GM23338 (cell line): ENCODE measurements at regions not wholly inside any gene's neighbourhood (a gene's known extent, or its start where the extent isn't known, plus 50 kb on each side); places are given as distances from the start of the nearest gene placed in this dataset.

Source experiments
- ATAC-seq: fragments of 200-7000 bp; cut with Tn5 transposase; 3 replicates; pipeline ENCODE4 v1.9.1; 2020
- DNase-seq: peaks from one replicate; pipeline ENCODE4 v3.0.0-alpha.2; 2015; ENCODE audit warnings: low spot score
- H2AFZ ChIP-seq: fragments of 200-600 bp; sonication (generic); 2 replicates; pipeline ENCODE4 v1.8.0; 2016; ENCODE audit warnings: antibody characterized with exemption, mild to moderate bottlenecking, moderate library complexity
- H3F3A ChIP-seq: fragments of 200-600 bp; sonication (generic); replicated peaks from 2 replicates; pipeline ENCODE4 v1.8.0; 2017; ENCODE audit warnings: antibody characterized with exemption, mixed run types, low read depth
- H3K27ac ChIP-seq: fragments of 200-600 bp; sonication (generic); 2 replicates; pipeline ENCODE4 v1.6.1; 2016; ENCODE audit warnings: low read depth
- H3K27me3 ChIP-seq: fragments of 200-600 bp; sonication (generic); 2 replicates; pipeline ENCODE4 v1.8.0; 2016; ENCODE audit warnings: mild to moderate bottlenecking, mixed run types, moderate library complexity; ENCODE audit not compliant: insufficient read depth
- H3K36me3 ChIP-seq: fragments of 200-600 bp; sonication (generic); 2 replicates; pipeline ENCODE4 v1.8.0; 2016; ENCODE audit warnings: mild to moderate bottlenecking; ENCODE audit not compliant: insufficient read depth
- H3K4me1 ChIP-seq: fragments of 200-600 bp; sonication (generic); 2 replicates; pipeline ENCODE4 v1.8.0; 2016; ENCODE audit warnings: mild to moderate bottlenecking, moderate library complexity; ENCODE audit not compliant: insufficient read depth
- H3K4me2 ChIP-seq: fragments of 200-600 bp; sonication (generic); 2 replicates; pipeline ENCODE4 v1.7.1; 2017; ENCODE audit warnings: mixed run types
- H3K4me3 ChIP-seq: fragments of 200-600 bp; sonication (generic); 2 replicates; pipeline ENCODE4 v1.6.1; 2016; ENCODE audit warnings: mixed run types
- H3K79me2 ChIP-seq: fragments of 200-600 bp; sonication (generic); replicated peaks from 2 replicates; pipeline ENCODE4 v1.8.0; 2017; ENCODE audit warnings: mild to moderate bottlenecking; ENCODE audit not compliant: insufficient read depth
- H3K9me2 ChIP-seq: fragments of 200-600 bp; sonication (generic); 2 replicates; pipeline ENCODE4 v1.8.0; 2017; ENCODE audit not compliant: insufficient read depth
- H4K20me1 ChIP-seq: fragments of 200-600 bp; sonication (generic); replicated peaks from 2 replicates; pipeline ENCODE4 v1.8.0; 2017; ENCODE audit warnings: mild to moderate bottlenecking; ENCODE audit not compliant: insufficient read depth
- H3K27ac Mint-ChIP-seq: 2 replicates; pipeline ENCODE4 v1.8.0; 2020; ENCODE audit warnings: inconsistent platforms, mild to moderate bottlenecking, moderate library complexity, mixed read lengths
- H3K27me3 Mint-ChIP-seq: 3 replicates; pipeline ENCODE4 v1.8.0; 2022; ENCODE audit warnings: low read depth, mild to moderate bottlenecking, moderate library complexity, mixed read lengths, inconsistent platforms; ENCODE audit not compliant: insufficient read depth, poor library complexity
- H3K36me3 Mint-ChIP-seq: 3 replicates; pipeline ENCODE4 v1.8.0; 2021; ENCODE audit warnings: low read depth, mild to moderate bottlenecking, inconsistent platforms, moderate library complexity, mixed read lengths
- H3K4me1 Mint-ChIP-seq: 3 replicates; pipeline ENCODE4 v1.8.0; 2020; ENCODE audit warnings: mild to moderate bottlenecking, inconsistent platforms, mixed read lengths
- H3K4me3 Mint-ChIP-seq: 3 replicates; pipeline ENCODE4 v1.8.0; 2021; ENCODE audit warnings: moderate library complexity, mild to moderate bottlenecking, inconsistent platforms, mixed read lengths
- H3K9me3 Mint-ChIP-seq: 3 replicates; pipeline ENCODE4 v1.8.0; 2020; ENCODE audit warnings: moderate library complexity, mild to moderate bottlenecking, inconsistent platforms, mixed read lengths
- ETS1 ChIP-seq: IDR thresholded peaks from 2 replicates; pipeline ENCODE4 v1.6.1; 2016; ENCODE audit warnings: antibody characterized with exemption
- EZH2phosphoT487 ChIP-seq: fragments of 200-600 bp; sonication (generic); IDR thresholded peaks from one replicate; pipeline ENCODE4 v1.8.1; 2018; ENCODE audit warnings: antibody characterized with exemption; ENCODE audit not compliant: unreplicated experiment
- JUNB ChIP-seq: IDR thresholded peaks from one replicate; pipeline ENCODE4 v1.6.1; 2016; ENCODE audit warnings: antibody characterized with exemption; ENCODE audit not compliant: unreplicated experiment
- NANOG ChIP-seq: IDR thresholded peaks from 2 replicates; pipeline ENCODE4 v1.6.1; 2016; ENCODE audit warnings: antibody characterized with exemption, borderline replicate concordance
- STAT1 ChIP-seq: IDR thresholded peaks from one replicate; pipeline ENCODE4 v1.6.1; 2016; ENCODE audit warnings: antibody characterized with exemption; ENCODE audit not compliant: unreplicated experiment
- ZNF331 ChIP-seq: fragments of 250-450 bp; sonication (Bioruptor Pico); IDR thresholded peaks from 2 replicates; pipeline ENCODE4 v1.5.0; 2020; ENCODE audit warnings: low read depth, mild to moderate bottlenecking, moderate library complexity
- ZNF462 ChIP-seq: fragments of 250-450 bp; sonication (Bioruptor Pico); IDR thresholded peaks from 2 replicates; pipeline ENCODE4 v1.5.0; 2020; ENCODE audit warnings: mild to moderate bottlenecking, moderate library complexity

DNA sequence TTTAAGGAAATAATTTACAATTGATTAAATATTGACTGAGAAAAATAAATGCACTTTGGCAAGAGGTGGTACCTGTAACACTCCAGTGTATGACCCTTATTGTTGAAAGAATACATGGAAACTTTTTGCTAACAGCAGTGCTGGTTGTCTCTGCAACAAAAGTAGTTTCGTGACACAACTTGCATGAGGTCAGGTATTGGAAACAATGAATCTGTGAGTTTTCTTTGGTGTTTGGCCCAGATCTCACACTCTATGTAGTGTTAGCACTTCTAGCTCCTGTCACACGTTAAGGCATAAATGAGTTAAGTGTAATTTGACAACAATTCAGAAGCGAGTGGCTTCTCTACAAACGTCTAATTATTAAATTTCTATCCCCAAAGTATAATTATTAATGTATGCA lies 137.7 kb upstream of the MDFIC start (continued):
- no peak for TF ChIP-seq ZNF462 (CRISPR knock-in tag)
- TF ChIP-seq ETS1, result no peak
- no peak for TF ChIP-seq STAT1
- TF ChIP-seq ZNF331 (CRISPR knock-in tag), result no peak
- TF ChIP-seq NANOG, result no peak

GRCh38 chr7:114784746-114785145 lies 137.1 kb upstream of the MDFIC start:
- no peak overlapping the region for H3K4me3 Mint-ChIP-seq
- peaks cover 3% of the 10 kb centered on the region for H3K4me1 Mint-ChIP-seq
- Histone ChIP-seq H3F3A (no peaks in the 10 kb centered on the region), H3K4me1 (peaks cover 4% of the 10 kb centered on the region), H3K9me2 (peaks cover 6% of the 10 kb centered on the region; the same call in 1 of the 2 replicates), H3K27me3 (no peaks in the 10 kb centered on the region), H2AFZ (no peak overlapping the region), H4K20me1 (no peaks in the 10 kb centered on the region), H3K27ac (no peak overlapping the region), H3K36me3 (no peaks in the 10 kb centered on the region), H3K4me3 (no peak overlapping the region), H3K79me2 (no peaks in the 10 kb centered on the region), H3K4me2 (no peak overlapping the region)
- no peak for ATAC-seq
- H3K27me3 Mint-ChIP-seq, result peaks cover 2% of the 10 kb centered on the region
- no peak overlapping the region for H3K27ac Mint-ChIP-seq
- no peak for DNase-seq
- no peaks in the 10 kb centered on the region for H3K9me3 Mint-ChIP-seq
- H3K36me3 Mint-ChIP-seq, result no peaks in the 10 kb centered on the region
- TF ChIP-seq JUNB (no peak), ZNF331 (CRISPR knock-in tag) (no peak), NANOG (no peak), EZH2phosphoT487 (no peak), ZNF462 (CRISPR knock-in tag) (no peak)
